ENCODE measurements at regions not wholly inside any gene's neighbourhood (a gene's known extent, or its start where the extent isn't known, plus 50 kb on each side); places are given as distances from the start of the nearest gene placed in this dataset.

DNA sequence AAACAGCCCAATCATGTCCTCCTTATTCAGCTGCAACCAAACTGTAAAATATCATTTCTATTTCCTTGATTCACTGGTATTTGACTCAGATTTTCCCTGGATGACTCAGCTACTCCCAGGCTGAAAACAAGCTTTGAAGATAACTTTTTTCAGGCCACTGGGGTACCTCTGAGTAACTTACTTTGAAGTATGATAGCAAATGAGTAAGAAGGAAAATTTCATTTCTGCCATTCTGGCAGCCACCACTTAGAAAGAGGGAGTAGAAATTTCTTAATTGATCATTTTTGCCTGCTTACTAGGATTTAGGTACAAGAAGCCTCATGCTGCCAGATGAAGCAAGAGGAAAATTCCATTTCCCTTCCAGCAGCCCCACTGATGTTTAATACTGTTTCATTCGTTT is 247.4 kb downstream of the PRELID2 start:
- TF ChIP-seq, protein P1, sequence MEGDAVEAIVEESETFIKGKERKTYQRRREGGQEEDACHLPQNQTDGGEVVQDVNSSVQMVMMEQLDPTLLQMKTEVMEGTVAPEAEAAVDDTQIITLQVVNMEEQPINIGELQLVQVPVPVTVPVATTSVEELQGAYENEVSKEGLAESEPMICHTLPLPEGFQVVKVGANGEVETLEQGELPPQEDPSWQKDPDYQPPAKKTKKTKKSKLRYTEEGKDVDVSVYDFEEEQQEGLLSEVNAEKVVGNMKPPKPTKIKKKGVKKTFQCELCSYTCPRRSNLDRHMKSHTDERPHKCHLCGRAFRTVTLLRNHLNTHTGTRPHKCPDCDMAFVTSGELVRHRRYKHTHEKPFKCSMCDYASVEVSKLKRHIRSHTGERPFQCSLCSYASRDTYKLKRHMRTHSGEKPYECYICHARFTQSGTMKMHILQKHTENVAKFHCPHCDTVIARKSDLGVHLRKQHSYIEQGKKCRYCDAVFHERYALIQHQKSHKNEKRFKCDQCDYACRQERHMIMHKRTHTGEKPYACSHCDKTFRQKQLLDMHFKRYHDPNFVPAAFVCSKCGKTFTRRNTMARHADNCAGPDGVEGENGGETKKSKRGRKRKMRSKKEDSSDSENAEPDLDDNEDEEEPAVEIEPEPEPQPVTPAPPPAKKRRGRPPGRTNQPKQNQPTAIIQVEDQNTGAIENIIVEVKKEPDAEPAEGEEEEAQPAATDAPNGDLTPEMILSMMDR (IDR thresholded peaks at IDR 0.05; ENCODE audit: low read depth, low read length, missing control alignments), result no peak
- DNase-seq, result peak; percentile 89
- in situ Hi-C loops (cut with HindIII; ENCODE audit: low pct_ligation_motif_present, low sequenced_read_pairs), result no loop called here

DNA sequence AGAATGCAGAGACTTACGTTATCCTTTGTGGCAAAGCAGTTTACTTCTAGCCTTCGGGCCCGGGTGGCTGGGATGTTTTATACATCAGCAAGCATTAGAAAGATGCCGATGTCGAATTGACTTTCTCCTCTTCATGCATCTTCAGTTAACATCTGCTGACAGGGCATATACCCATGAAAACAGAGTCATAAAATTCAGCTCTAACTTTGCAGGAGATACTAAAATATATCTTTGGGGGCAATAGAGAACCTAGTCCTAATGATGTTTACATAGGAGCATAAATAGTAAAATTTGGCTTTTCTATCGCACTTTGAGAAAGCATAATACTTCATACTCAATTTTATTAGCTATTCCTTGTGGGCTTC is 247.9 kb downstream of the PRELID2 start:
- no peak overlapping the region for H3K27ac ChIP-seq
- no peaks in the 10 kb centered on the region for H3K27me3 ChIP-seq (replicated peaks)
- no peak for DNase-seq
- no peak overlapping the region for H3K4me3 ChIP-seq (ENCODE audit: low read depth, low read length)
- TF ChIP-seq, protein P1 (IDR thresholded peaks at IDR 0.05; ENCODE audit: low read depth, low read length, missing control alignments), result no peak
- H3K36me3 ChIP-seq (replicated peaks), result no peaks in the 10 kb centered on the region
- in situ Hi-C loops (cut with HindIII; ENCODE audit: low pct_ligation_motif_present, low sequenced_read_pairs), result no loop called here

More for the DNA sequence above, 247.4 kb downstream of the PRELID2 start:
- Histone ChIP-seq H3K27me3 (replicated peaks) (no peaks in the 10 kb centered on the region), H3K36me3 (replicated peaks) (no peaks in the 10 kb centered on the region), H3K27ac (no peak overlapping the region), H3K4me3 (ENCODE audit: low read depth, low read length) (no peak overlapping the region)

DNA sequence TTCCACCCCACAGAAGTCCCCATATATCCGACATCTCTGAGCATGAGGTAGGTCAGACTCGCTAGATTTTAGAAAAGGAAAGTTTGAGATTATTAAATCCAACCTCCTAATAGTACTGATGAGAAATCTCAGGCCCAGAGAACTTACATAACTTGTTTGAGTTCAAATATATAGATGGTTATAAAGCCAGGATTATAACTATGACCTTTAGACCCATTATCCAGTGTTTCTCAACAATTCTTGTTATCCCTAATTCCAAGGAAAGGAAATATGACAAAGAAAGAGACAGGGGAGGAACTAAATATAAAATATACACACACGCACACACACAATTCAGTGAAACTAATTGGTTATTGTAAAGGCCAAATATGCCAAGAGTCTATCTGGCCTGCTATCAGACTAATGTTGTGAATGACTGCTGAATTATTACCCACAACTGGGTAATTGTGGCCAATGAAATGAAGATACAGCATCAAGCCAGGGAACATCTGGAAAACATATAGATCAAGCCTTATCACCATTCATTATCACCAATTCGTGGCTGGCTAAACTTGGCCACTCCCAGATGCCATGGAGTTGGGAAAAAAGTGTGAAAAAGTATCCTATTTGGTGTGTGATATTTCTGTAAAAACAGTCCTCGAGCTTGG is 248.4 kb downstream of the PRELID2 start:
- TF ChIP-seq, protein P1 (IDR thresholded peaks at IDR 0.05; ENCODE audit: low read depth, low read length, missing control alignments), result no peak
- no peaks in the 10 kb centered on the region for H3K36me3 ChIP-seq (replicated peaks)
- H3K27ac ChIP-seq, result no peak overlapping the region
- no peaks in the 10 kb centered on the region for H3K27me3 ChIP-seq (replicated peaks)
- in situ Hi-C loops (cut with HindIII; ENCODE audit: low pct_ligation_motif_present, low sequenced_read_pairs), result no loop called here
- DNase-seq, result no peak
- H3K4me3 ChIP-seq (ENCODE audit: low read depth, low read length), result no peak overlapping the region

DNA sequence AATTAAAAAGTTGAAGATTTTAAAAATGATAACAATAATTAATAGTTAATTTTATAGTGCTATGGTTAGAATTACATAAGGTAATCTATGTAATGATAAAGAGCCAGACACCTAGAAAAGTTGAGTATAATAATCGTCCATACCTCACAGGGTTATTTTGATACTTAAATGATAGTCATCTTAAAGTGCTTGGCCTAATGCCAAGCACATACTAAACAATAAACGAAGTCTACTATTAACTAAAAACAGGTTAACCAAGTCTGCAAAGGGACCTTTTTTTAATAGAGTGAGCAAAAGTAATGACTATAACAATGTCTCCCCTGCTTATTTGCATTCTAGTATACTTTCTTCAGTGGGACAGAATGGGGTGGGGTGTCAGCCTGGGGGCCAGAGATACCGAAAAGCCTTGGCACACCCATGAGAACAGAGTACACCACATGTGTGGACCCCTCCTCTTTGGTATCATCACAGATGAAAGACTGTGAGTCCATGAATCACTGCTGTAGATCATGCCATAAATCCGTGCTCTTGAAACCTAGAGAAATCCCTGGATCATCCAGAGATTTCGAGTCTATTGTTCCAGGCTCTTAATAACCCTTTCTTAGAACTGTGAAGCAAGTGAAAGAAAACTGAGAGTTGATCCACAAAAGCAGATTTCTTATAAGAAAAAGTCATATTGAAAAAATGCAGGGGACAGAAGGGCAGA is 249.5 kb downstream of the PRELID2 start:
- H3K27me3 ChIP-seq (replicated peaks), result no peaks in the 10 kb centered on the region
- in situ Hi-C loops (cut with HindIII; ENCODE audit: low pct_ligation_motif_present, low sequenced_read_pairs), result no loop called here
- H3K27ac ChIP-seq, result no peak overlapping the region
- H3K4me3 ChIP-seq (ENCODE audit: low read depth, low read length), result no peak overlapping the region
- DNase-seq, result no peak
- TF ChIP-seq, protein P1 (IDR thresholded peaks at IDR 0.05; ENCODE audit: low read depth, low read length, missing control alignments), result no peak
- H3K36me3 ChIP-seq (replicated peaks), result no peaks in the 10 kb centered on the region

DNA sequence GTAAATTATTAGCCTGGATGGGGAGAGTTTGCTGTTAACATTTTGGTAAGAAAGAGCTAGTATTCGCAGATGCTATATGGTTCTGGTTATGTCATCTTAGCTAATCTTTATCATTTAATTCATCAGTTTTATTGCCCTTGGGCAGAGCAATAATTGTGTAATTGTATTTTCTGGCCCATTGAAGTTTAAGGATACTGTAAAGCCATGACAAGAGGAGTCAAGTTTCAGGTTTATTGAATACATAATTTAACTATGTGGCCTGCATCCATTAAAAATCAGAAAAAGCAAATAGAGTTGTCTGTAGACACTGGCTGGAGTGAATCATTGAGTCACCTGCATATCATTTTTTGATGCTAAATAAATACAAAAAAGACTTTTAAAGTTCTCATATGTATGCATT is 255.8 kb downstream of the PRELID2 start:
- H3K36me3 ChIP-seq (replicated peaks), result no peaks in the 10 kb centered on the region
- in situ Hi-C loops (cut with HindIII; ENCODE audit: low pct_ligation_motif_present, low sequenced_read_pairs), result no loop called here
- H3K27ac ChIP-seq, result no peak overlapping the region
- H3K4me3 ChIP-seq (ENCODE audit: low read depth, low read length), result no peak overlapping the region
- H3K27me3 ChIP-seq (replicated peaks), result no peaks in the 10 kb centered on the region
- TF ChIP-seq, protein P1 (IDR thresholded peaks at IDR 0.05; ENCODE audit: low read depth, low read length, missing control alignments), result no peak
- no peak for DNase-seq
